Vagina (tissue), 2 donors: ENCODE measurements at regions not wholly inside any gene's neighbourhood (a gene's known extent, or its start where the extent isn't known, plus 50 kb on each side); places are given as distances from the start of the nearest gene placed in this dataset.

Experiments used
- DNase-seq, 2 donors: peaks; one replicate each; pipeline ENCODE4 v3.0.0-alpha.2; 2017; ENCODE audit errors: extremely low spot score in 2 of 2
- H3K27ac ChIP-seq: fragments of 200-600 bp; sonication (generic); one replicate; pipeline ENCODE4 v1.5.1; 2019
- H3K27me3 ChIP-seq: fragments of 200-600 bp; sonication (generic); one replicate; pipeline ENCODE4 v1.5.1; 2019
- H3K36me3 ChIP-seq, 2 donors: fragments of 200-600 bp; sonication (generic); one replicate each; pipeline ENCODE4 v1.5.1; 2017 to 2019
- H3K4me1 ChIP-seq: fragments of 200-600 bp; sonication (generic); one replicate; pipeline ENCODE4 v1.5.1; 2019
- H3K4me3 ChIP-seq, 2 donors: fragments of 200-600 bp; sonication (generic); 1 replicate in 1 of 2; 2 replicates in 1 of 2; pipeline ENCODE4 v1.5.1; 2016 to 2019
- H3K9me3 ChIP-seq: fragments of 200-600 bp; sonication (generic); one replicate; pipeline ENCODE4 v1.5.1; 2019
- CTCF ChIP-seq, 3 experiments: fragments of 450-650 bp in 2 of 3; fragments of 200-600 bp in 1 of 3; sonication (generic) in 1 of 3; IDR thresholded peaks; one replicate each; pipeline ENCODE4 v1.5.1; 2017 to 2019; ENCODE audit warnings: antibody characterized with exemption in 3 of 3, mild to moderate bottlenecking in 2 of 3, moderate library complexity in 2 of 3
- POLR2A ChIP-seq, 2 donors: fragments of 450-650 bp; IDR thresholded peaks; one replicate each; pipeline ENCODE4 v1.6.1; 2017; ENCODE audit warnings: antibody characterized with exemption in 2 of 2, mild to moderate bottlenecking in 2 of 2, moderate library complexity in 2 of 2
- POLR2AphosphoS5 ChIP-seq, 2 donors: sonication (generic); formaldehyde crosslinking; IDR thresholded peaks; one replicate each; pipeline ENCODE4 v1.9.0; 2017; ENCODE audit warnings: antibody characterized with exemption in 2 of 2, mild to moderate bottlenecking in 2 of 2, low read depth in 1 of 2; ENCODE audit not compliant: insufficient read depth in 1 of 2
- intact Hi-C: fragments of 100-400 bp; cut with DNase I; formaldehyde crosslinking; loops from one replicate; pipeline ENCODE4 v1.15.1; 2023

- Histone ChIP-seq H3K36me3 (no peaks in the 10 kb centered on the region), H3K27me3 (no peaks in the 10 kb centered on the region), H3K4me1 (no peaks in the 10 kb centered on the region), H3K27ac (no peak overlapping the region), H3K4me3 (no peak overlapping the region), H3K9me3 (no peaks in the 10 kb centered on the region)
- TF ChIP-seq POLR2A (IDR thresholded peaks at IDR 0.05): no peak
- TF ChIP-seq POLR2AphosphoS5 (IDR thresholded peaks at IDR 0.05; ENCODE audit: insufficient read depth in 1 of 2, low read depth in 1 of 2): no peak
- no peak for TF ChIP-seq CTCF (IDR thresholded peaks at IDR 0.05)
- DNase-seq: no peak
- intact Hi-C loops: no loop called here
These were observed 779.1 kb upstream of the SEMA6D start for GRCh38 chr15:46938169-46938568.

DNA sequence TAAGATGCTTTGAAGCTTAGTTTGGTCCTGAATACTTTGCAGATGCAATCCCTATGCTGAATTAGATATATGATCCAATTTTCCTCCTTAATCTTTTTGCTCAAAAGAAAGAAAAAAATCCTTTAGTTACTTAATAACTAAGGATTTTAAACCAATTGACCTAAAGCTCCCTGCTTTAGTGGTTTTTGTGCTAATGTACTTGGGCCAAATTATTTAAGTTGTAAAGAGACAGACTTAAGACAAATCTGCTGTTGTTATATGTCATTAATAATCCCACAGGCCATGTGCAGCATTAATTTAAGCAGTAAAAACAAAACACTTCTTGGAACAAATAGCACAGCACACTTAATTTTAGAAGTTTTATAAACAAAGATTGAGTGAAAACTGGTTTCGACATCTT is 776.1 kb upstream of the SEMA6D start:
- Histone ChIP-seq H3K4me1 (no peaks in the 10 kb centered on the region), H3K9me3 (no peaks in the 10 kb centered on the region), H3K27me3 (no peaks in the 10 kb centered on the region), H3K4me3 (no peak overlapping the region), H3K27ac (no peak overlapping the region), H3K36me3 (no peaks in the 10 kb centered on the region)
- no peak for DNase-seq
- TF ChIP-seq POLR2A (IDR thresholded peaks at IDR 0.05): no peak
- intact Hi-C loops: no loop called here

DNA sequence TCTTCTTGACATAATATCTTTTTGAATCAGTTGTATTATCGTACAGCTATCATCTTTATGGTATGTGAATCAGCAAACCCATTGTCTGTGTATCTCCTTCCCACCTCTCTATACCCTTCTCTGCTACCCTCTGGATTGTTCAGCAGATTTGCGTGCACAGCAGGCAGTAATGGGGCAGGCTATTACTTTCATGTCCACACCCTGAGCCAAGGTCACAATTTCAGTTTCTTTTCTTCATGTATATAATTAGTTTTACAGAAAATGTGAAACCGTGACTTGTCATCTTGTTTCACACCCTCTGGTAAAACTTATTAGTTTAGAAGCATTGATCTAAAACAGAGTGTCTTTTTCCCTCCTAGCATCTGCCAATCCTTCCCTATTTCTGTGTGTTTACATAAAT is 770.4 kb upstream of the SEMA6D start:
- no peak for TF ChIP-seq POLR2A (IDR thresholded peaks at IDR 0.05)
- no peak for TF ChIP-seq POLR2AphosphoS5 (IDR thresholded peaks at IDR 0.05; ENCODE audit: insufficient read depth in 1 of 2, low read depth in 1 of 2)
- no peak for TF ChIP-seq CTCF (IDR thresholded peaks at IDR 0.05)
- Histone ChIP-seq H3K36me3 (no peaks in the 10 kb centered on the region), H3K9me3 (no peaks in the 10 kb centered on the region), H3K27ac (no peak overlapping the region), H3K4me3 (no peak overlapping the region), H3K27me3 (no peaks in the 10 kb centered on the region), H3K4me1 (no peaks in the 10 kb centered on the region)
- DNase-seq: no peak
- intact Hi-C loops: no loop called here

DNA sequence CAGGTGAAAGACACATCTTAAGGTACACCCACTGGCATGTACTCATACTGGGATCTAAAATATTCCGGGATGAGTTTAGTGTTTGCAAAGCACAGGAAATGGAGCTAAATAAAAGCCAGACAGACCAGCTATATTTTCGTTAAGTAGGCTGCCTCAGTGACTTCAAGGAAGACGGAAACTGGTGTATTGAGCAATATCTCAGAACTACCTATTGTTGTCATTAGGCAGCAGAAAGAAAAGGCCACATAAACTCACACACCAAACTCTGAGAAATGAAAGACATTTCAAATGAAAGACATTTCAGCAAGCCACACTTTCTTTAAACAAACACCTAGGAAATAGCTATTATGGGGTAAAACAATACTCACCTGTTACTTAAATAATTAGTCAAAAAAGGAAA is 761.7 kb upstream of the SEMA6D start:
- Histone ChIP-seq H3K36me3 (no peaks in the 10 kb centered on the region), H3K4me1 (no peaks in the 10 kb centered on the region), H3K27me3 (no peaks in the 10 kb centered on the region), H3K4me3 (no peak overlapping the region), H3K9me3 (no peaks in the 10 kb centered on the region), H3K27ac (no peak overlapping the region)
- TF ChIP-seq POLR2AphosphoS5 (IDR thresholded peaks at IDR 0.05; ENCODE audit: insufficient read depth in 1 of 2, low read depth in 1 of 2) (no peak), CTCF (IDR thresholded peaks at IDR 0.05) (no peak), POLR2A (IDR thresholded peaks at IDR 0.05) (no peak)
- DNase-seq: no peak
- intact Hi-C loops: no loop called here

GRCh38 chr15:46956456-46956855 is 760.8 kb upstream of the SEMA6D start:
- no peak overlapping the region for H3K27ac ChIP-seq
- no peak overlapping the region for H3K4me3 ChIP-seq
- intact Hi-C loops: no loop called here
- no peaks in the 10 kb centered on the region for H3K9me3 ChIP-seq
- H3K27me3 ChIP-seq: no peaks in the 10 kb centered on the region
- TF ChIP-seq POLR2AphosphoS5 (IDR thresholded peaks at IDR 0.05; ENCODE audit: insufficient read depth in 1 of 2, low read depth in 1 of 2): no peak
- no peak for TF ChIP-seq POLR2A (IDR thresholded peaks at IDR 0.05)
- no peak for TF ChIP-seq CTCF (IDR thresholded peaks at IDR 0.05)
- DNase-seq: no peak
- no peaks in the 10 kb centered on the region for H3K36me3 ChIP-seq
- no peaks in the 10 kb centered on the region for H3K4me1 ChIP-seq

DNA sequence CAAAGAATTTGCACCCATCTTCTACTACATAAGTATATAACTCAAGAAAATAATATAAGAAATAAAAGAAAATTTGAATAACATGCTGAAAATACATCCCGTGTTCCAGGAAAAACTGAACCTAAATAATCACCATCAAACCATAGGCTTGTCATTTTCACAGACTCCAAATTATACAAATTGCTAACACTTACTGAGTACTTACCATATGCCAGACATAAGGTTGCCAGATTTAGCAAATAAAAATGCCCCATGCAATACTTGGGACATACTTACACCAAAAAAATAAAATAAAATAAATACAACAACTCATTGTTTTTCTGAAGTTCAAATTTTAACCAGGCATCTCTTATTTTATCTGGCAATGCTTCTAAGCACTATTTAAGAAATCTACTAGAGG is 760.4 kb upstream of the SEMA6D start:
- no peak overlapping the region for H3K27ac ChIP-seq
- no peaks in the 10 kb centered on the region for H3K4me1 ChIP-seq
- no peak overlapping the region for H3K4me3 ChIP-seq
- TF ChIP-seq POLR2AphosphoS5 (IDR thresholded peaks at IDR 0.05; ENCODE audit: insufficient read depth in 1 of 2, low read depth in 1 of 2) (no peak), CTCF (IDR thresholded peaks at IDR 0.05) (no peak), POLR2A (IDR thresholded peaks at IDR 0.05) (no peak)
- no peaks in the 10 kb centered on the region for H3K27me3 ChIP-seq
- no peak for DNase-seq
- H3K9me3 ChIP-seq: no peaks in the 10 kb centered on the region
- H3K36me3 ChIP-seq: no peaks in the 10 kb centered on the region
- intact Hi-C loops: no loop called here
